DOHH2 (cell line): ENCODE measurements at regions not wholly inside any gene's neighbourhood (a gene's known extent, or its start where the extent isn't known, plus 50 kb on each side); places are given as distances from the start of the nearest gene placed in this dataset.
"Not testable (repeated sequence)": the region's sequence is repeated elsewhere in the genome, so short reads cannot be mapped to it uniquely, and the experiment has no call there.

Experiments
- EZH2phosphoT487 ChIP-seq: fragments of 200-600 bp; sonication (generic); IDR thresholded peaks from 2 replicates; pipeline ENCODE4 v1.6.1; 2017; ENCODE audit warnings: borderline replicate concordance, mild to moderate bottlenecking, antibody characterized with exemption, low read length, moderate library complexity, mixed read lengths
- TF ChIP-seq, protein P1 (sequence below): fragments of 200-600 bp; sonication (generic); IDR thresholded peaks from one replicate; pipeline ENCODE4 v1.5.1; 2014; ENCODE audit warnings: antibody characterized with exemption, mild to moderate bottlenecking, low read depth, low read length; ENCODE audit not compliant: poor library complexity, severe bottlenecking

DNA sequence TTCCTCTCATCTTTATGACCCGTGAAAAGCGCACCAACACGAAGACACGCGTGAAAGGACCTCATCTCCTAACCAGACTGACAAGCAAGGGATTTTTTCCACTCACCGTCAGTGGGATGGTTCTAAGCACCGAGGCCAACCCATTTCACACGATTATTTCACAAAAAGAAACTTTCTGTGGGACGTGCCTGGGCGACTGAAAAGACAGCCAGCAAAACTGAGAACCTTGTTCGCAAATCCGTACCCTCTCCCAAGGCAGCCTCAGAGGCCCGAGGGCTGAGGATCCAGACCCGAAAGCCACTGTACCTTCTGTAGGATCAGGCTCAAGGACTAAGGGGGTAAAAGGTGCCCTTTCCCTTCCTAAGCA lies 84.9 kb upstream of the METTL9 start:
- TF ChIP-seq, protein P1, sequence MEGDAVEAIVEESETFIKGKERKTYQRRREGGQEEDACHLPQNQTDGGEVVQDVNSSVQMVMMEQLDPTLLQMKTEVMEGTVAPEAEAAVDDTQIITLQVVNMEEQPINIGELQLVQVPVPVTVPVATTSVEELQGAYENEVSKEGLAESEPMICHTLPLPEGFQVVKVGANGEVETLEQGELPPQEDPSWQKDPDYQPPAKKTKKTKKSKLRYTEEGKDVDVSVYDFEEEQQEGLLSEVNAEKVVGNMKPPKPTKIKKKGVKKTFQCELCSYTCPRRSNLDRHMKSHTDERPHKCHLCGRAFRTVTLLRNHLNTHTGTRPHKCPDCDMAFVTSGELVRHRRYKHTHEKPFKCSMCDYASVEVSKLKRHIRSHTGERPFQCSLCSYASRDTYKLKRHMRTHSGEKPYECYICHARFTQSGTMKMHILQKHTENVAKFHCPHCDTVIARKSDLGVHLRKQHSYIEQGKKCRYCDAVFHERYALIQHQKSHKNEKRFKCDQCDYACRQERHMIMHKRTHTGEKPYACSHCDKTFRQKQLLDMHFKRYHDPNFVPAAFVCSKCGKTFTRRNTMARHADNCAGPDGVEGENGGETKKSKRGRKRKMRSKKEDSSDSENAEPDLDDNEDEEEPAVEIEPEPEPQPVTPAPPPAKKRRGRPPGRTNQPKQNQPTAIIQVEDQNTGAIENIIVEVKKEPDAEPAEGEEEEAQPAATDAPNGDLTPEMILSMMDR, result not testable (repeated sequence)
- TF ChIP-seq EZH2phosphoT487, result not testable (repeated sequence)
